ENCODE measurements at regions not wholly inside any gene's neighbourhood (a gene's known extent, or its start where the extent isn't known, plus 50 kb on each side); places are given as distances from the start of the nearest gene placed in this dataset.

- intact Hi-C loops (cut with DNase I) = no loop called here
- DNase-seq (ENCODE audit: low spot score) = no peak
Observed at GRCh38 chr3:144272680-144273079, 301.1 kb downstream of the DIPK2A start.

GRCh38 chr3:144273601-144274000 lies 302.0 kb downstream of the DIPK2A start:
- intact Hi-C loops (cut with DNase I) = no loop called here
- DNase-seq (ENCODE audit: low spot score) = no peak

GRCh38 chr3:144275005-144275404 lies 303.4 kb downstream of the DIPK2A start:
- intact Hi-C loops (cut with DNase I) = no loop called here
- no peak for DNase-seq (ENCODE audit: low spot score)

- intact Hi-C loops (cut with DNase I) = loop anchor here (5.0 kb wide), 1 partner anchor 70 kb away; no protein-coding TSS in a partner anchor
Observed at GRCh38 chr3:144282313-144282712, 310.7 kb downstream of the DIPK2A start.

GRCh38 chr3:144286235-144286910 lies 314.8 kb downstream of the DIPK2A start:
- intact Hi-C loops (cut with DNase I) = no loop called here

More at GRCh38 chr3:144282313-144282712, 310.7 kb downstream of the DIPK2A start:
- DNase-seq (ENCODE audit: low spot score) = no peak

GRCh38 chr3:144287001-144287400 lies 315.4 kb downstream of the DIPK2A start:
- DNase-seq (ENCODE audit: low spot score) = no peak
- intact Hi-C loops (cut with DNase I) = no loop called here

More at GRCh38 chr3:144286235-144286910, 314.8 kb downstream of the DIPK2A start:
- DNase-seq (ENCODE audit: low spot score) = no peak

GRCh38 chr3:144289057-144289456 lies 317.4 kb downstream of the DIPK2A start:
- DNase-seq (ENCODE audit: low spot score) = no peak
- intact Hi-C loops (cut with DNase I) = no loop called here

GRCh38 chr3:144294659-144295538 lies 323.3 kb downstream of the DIPK2A start:
- DNase-seq (ENCODE audit: low spot score) = no peak
- intact Hi-C loops (cut with DNase I) = no loop called here

- no peak for DNase-seq (ENCODE audit: low spot score)
- intact Hi-C loops (cut with DNase I) = no loop called here
Observed at GRCh38 chr3:144295613-144296012, 324.0 kb downstream of the DIPK2A start.

- intact Hi-C loops (cut with DNase I) = no loop called here
- DNase-seq (ENCODE audit: low spot score) = no peak
Observed at GRCh38 chr3:144296808-144297207, 325.2 kb downstream of the DIPK2A start.

GRCh38 chr3:144301863-144302262 lies 330.2 kb downstream of the DIPK2A start:
- intact Hi-C loops (cut with DNase I) = no loop called here
- DNase-seq (ENCODE audit: low spot score) = no peak

- DNase-seq (ENCODE audit: low spot score) = no peak
- intact Hi-C loops (cut with DNase I) = no loop called here
Observed at GRCh38 chr3:144307951-144308350, 336.3 kb downstream of the DIPK2A start.

GRCh38 chr3:144308396-144308795 lies 336.8 kb downstream of the DIPK2A start:
- no peak for DNase-seq (ENCODE audit: low spot score)

GRCh38 chr3:144312702-144313101 lies 341.1 kb downstream of the DIPK2A start:
- intact Hi-C loops (cut with DNase I) = no loop called here

More at GRCh38 chr3:144308396-144308795, 336.8 kb downstream of the DIPK2A start:
- intact Hi-C loops (cut with DNase I) = no loop called here

GRCh38 chr3:144314946-144315345 lies 343.3 kb downstream of the DIPK2A start:
- DNase-seq (ENCODE audit: low spot score) = no peak
- intact Hi-C loops (cut with DNase I) = no loop called here

More at GRCh38 chr3:144312702-144313101, 341.1 kb downstream of the DIPK2A start:
- DNase-seq (ENCODE audit: low spot score) = no peak

GRCh38 chr3:144317961-144318360 lies 346.3 kb downstream of the DIPK2A start:
- intact Hi-C loops (cut with DNase I) = no loop called here
- DNase-seq (ENCODE audit: low spot score) = no peak

- intact Hi-C loops (cut with DNase I) = no loop called here
- no peak for DNase-seq (ENCODE audit: low spot score)
Observed at GRCh38 chr3:144324076-144324475, 352.5 kb downstream of the DIPK2A start.

- DNase-seq (ENCODE audit: low spot score) = no peak
- intact Hi-C loops (cut with DNase I) = no loop called here
Observed at GRCh38 chr3:144332868-144333267, 361.2 kb downstream of the DIPK2A start.

GRCh38 chr3:144341471-144341870 lies 369.8 kb downstream of the DIPK2A start:
- DNase-seq (ENCODE audit: low spot score) = no peak
- intact Hi-C loops (cut with DNase I) = no loop called here

GRCh38 chr3:144343343-144343742 lies 371.7 kb downstream of the DIPK2A start:
- DNase-seq (ENCODE audit: low spot score) = no peak
- intact Hi-C loops (cut with DNase I) = no loop called here

GRCh38 chr3:144343777-144344176 lies 372.2 kb downstream of the DIPK2A start:
- intact Hi-C loops (cut with DNase I) = no loop called here
- no peak for DNase-seq (ENCODE audit: low spot score)

All from cardiac septum (tissue), 1 donor.